OCI-LY7 (cell line): ENCODE measurements at regions not wholly inside any gene's neighbourhood (a gene's known extent, or its start where the extent isn't known, plus 50 kb on each side); places are given as distances from the start of the nearest gene placed in this dataset.

Experiments
- CTCF ChIP-seq: fragments of 200-600 bp; sonication (generic); conservative IDR thresholded peaks from 2 replicates; pipeline ENCODE4 v1.5.1; 2014; ENCODE audit warnings: mild to moderate bottlenecking, antibody characterized with exemption, low read length, moderate library complexity, mixed read lengths
- EZH2phosphoT487 ChIP-seq: fragments of 200-600 bp; sonication (generic); IDR thresholded peaks from 2 replicates; pipeline ENCODE4 v1.6.1; 2018; ENCODE audit warnings: low read depth, borderline replicate concordance, mild to moderate bottlenecking, mixed run types, antibody characterized with exemption, low read length, moderate library complexity, mixed read lengths

- TF ChIP-seq CTCF (no peak), EZH2phosphoT487 (no peak)
Measured at GRCh38 chr2:220366765-220367164, 739.3 kb downstream of the SLC4A3 start.
